ENCODE measurements at regions not wholly inside any gene's neighbourhood (a gene's known extent, or its start where the extent isn't known, plus 50 kb on each side); places are given as distances from the start of the nearest gene placed in this dataset.

DNA sequence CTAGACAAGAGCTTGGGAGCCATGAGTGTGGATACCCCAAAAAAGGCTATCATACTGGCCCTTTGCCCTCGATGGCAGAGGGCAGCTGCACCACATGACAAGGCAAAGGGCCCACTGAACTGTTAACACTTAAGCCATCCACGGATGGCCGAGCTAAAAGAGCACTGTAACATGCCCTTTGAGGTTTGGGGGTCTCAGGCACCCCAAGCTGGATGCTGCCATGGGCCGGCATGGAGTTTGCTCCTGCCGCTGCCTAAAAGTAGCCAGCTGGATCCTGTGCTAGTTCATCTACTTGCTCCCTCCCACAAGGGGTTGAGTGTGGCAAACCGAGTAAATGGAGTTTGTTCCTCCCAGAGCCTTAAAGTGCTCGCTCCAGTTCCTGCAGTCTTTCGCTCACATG, 383.2 kb upstream of the LRRC4C start:
- ATAC-seq: no peak
- intact Hi-C loops (cut with micrococcal nuclease): no loop called here
- DNase-seq: no peak

DNA sequence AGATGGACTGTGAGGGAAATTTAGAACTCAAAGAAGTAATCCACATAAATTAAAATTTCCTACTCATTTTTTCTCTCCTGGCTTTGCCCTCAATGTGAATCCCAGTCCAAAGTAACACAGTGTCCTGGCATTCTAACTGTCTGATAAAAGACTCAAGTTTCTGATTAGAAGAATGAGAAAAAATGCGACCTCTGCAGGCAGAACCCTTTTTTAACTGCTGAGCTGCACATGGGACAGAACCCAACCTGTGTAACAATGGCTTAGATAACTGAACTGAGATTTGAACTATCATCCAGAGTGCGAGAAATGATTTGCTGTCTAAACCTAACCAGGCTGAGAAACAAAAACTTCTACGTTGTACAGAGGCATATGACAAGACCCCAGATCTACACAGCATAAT, 385.6 kb upstream of the LRRC4C start:
- ATAC-seq (no peak), DNase-seq (no peak)
- intact Hi-C loops (cut with micrococcal nuclease): no loop called here

DNA sequence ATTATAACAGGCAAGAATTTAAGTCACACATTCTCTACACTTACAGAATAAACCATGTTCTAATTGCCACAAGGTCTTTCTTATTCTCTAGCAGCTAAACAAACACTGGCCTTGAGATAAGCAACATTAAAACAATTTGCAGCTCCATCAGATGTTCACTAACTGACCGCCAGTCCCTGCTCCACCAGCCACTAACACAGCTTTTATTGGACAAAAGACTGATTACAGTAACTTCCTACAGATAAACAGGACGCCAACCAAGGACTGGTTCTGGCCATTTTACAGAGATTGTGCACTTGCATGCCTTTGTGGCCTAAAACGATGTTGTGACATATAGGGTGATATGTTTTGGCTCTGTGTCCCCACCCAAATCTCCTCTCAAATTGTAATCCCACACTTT, 388.9 kb upstream of the LRRC4C start:
- no peak for DNase-seq
- intact Hi-C loops (cut with micrococcal nuclease): no loop called here
- no peak for ATAC-seq

DNA sequence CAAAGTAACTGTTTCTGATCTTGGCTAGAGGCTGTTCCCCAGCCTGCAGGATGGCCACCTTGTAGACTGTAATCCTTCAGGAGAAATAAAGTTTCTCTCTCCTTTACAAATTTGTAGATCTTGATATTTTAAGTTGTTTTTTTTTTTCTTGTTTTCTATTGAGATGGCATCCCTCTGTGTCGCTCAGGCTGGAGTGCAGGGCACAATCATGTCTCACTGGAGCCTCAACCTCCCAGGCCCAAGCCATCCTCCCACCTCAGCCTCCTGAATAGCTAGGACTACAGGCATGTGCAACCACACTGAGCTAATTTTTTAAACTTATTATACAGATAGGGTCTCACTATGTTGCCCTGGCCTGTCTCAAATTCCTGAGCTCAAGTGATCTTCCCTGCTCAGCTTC, 389.8 kb upstream of the LRRC4C start:
- ATAC-seq (no peak), DNase-seq (no peak)
- intact Hi-C loops (cut with micrococcal nuclease): no loop called here

DNA sequence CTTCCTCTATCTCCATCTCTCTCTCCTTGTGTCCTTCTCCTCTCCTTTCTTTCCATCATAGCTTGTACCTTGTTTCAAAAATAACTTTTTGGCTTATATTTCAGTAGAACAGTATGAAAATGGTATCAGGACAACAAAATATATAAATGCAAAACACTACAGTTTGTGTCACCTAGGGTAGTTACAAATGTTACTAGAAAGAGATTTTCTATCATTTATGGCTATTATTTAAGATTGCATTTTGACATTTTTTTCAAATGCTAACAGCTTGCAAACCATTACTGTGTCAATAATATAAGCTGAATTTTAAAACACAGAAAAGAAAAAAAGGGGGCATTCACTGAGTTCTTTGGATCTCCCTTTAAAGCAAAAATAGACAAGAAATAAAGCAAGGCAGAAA, 392.3 kb upstream of the LRRC4C start:
- no peak for ATAC-seq

DNA sequence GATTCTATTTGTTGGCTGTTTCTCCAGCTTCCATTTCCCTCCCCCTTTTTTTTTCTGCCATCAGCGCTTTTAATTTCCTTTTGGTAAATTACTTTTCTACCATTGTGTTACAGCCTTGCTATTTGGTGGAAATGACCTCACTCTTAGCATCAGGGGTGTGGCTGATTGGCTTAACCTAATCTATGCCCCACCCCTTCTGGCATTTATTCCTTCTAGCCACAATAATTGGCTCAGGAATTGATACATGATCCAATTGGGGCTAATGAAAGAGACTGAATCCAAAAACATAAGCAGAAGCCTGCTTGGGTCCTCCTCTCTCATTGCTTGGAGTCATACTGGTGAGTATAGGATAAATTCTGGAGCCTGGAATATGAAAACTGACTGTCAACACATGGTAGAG, 402.4 kb upstream of the LRRC4C start:
- DNase-seq (no peak), ATAC-seq (no peak)
- intact Hi-C loops (cut with micrococcal nuclease): no loop called here

More for the DNA sequence above, 392.3 kb upstream of the LRRC4C start:
- no peak for DNase-seq
- intact Hi-C loops (cut with micrococcal nuclease): no loop called here

DNA sequence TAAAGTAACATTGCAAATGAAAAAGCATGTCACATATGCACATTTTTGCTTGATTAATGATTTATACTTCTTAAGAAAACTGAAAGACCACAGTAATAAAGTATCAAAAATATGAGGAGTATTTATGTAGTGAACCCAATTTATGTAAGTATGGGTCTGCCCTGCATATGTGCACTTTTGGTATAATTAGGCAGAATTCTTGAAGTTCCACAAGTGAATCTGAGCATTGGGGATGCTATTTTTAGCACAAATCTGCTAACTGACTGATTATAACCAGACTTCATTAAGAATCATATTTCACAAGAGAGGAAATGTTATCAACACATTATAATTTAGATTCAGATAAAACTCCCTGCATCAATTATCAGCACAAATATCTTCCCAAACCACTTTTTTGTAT, 407.1 kb upstream of the LRRC4C start:
- no peak for ATAC-seq
- no peak for DNase-seq
- intact Hi-C loops (cut with micrococcal nuclease): no loop called here

DNA sequence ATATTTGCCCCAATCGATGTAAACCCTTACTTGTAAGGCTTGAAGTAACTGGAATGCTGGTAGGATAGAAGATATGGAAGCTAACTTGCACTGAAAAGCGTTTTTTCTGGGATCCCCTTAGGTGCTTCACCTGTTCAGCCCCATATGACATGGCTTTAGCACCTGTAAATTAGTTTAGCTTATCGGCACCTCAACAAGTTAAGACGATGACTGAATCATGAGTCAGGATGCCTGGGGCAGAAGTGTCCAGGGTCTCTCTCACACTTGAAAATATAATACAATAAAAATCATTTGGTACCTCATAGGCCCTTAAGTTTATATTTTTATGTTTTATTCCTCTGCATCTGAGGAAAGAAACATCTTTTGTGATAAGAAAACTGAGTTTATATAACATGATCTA, 409.2 kb upstream of the LRRC4C start:
- intact Hi-C loops (cut with micrococcal nuclease): no loop called here
- ATAC-seq (no peak), DNase-seq (no peak)

DNA sequence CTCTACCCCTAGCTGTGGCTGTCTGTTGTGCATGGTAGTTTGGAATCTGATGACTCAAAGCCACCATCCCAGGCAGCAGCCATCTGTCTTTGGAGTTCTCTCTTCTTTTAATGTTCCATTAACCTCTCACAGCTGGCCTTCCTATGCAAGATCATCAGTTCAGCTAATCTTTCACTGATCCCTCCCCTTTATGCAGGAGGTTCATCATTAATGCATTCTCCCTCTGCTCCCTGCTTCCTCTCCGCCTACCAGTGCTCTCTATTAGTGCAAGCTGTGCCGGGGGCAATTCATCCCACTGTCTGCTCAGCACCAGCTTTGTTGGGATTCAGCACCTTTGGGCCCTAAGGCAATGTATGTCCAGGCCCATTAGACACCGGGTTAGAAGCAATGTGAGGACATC, 413.0 kb upstream of the LRRC4C start:
- no peak for ATAC-seq
- intact Hi-C loops (cut with micrococcal nuclease): no loop called here
- no peak for DNase-seq

DNA sequence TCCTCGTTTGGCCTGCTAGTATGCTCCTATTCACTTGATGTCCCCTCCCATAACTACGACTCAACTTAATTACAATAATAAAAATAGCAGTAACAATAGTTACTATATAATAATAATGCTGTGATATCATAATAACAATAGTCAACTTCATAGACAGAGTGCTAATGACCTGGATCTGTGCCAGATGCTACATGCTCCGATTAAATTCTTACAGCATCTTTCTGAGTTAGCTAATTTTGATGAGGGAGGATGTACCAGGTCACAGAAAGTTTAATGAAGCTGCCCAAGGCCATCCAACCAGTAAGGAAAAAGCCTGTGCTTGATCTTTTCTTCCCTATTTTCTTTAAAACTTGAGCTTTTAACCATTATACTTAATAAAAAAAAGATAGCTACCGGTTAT, 413.4 kb upstream of the LRRC4C start:
- ATAC-seq: no peak

DNA sequence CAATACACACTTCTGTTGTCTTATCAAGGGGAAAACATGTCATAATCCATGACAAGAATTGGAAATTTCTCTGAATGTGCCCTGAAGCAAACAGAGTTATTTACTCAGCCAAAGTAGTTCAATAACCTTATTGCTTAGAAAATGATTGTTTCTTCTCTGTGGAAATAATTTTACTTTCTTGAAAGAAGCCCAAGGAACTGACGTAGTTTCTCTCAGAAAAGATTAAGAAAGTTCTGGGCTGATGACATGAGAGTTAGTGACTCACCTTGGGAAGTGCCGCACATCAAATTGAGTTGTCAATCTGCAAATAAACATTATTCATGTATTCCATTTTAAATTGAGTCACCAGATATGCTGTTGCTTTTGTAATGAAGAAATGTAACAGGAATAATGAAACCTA, 418.6 kb upstream of the LRRC4C start:
- intact Hi-C loops (cut with micrococcal nuclease): no loop called here
- ATAC-seq: no peak

More for the DNA sequence above, 413.4 kb upstream of the LRRC4C start:
- DNase-seq: no peak
- intact Hi-C loops (cut with micrococcal nuclease): no loop called here

DNA sequence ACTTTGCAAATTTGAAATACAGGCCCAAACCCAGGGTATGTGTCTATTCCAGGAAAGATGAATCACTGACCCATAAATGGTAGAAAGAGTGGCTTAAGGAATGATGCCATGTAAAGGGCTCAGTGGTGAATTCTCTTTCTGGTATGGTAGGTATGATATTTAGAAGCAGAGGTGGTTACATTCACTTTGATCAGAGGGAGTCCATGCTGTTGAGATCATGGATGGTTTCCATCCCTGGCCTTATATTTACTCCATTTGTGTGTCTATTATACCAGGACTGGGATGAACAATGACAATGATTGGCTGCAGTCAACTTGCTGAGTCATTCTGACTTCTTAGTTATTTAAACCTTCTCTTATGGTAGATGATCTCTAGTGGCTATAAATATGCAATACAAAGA, 419.8 kb upstream of the LRRC4C start:
- ATAC-seq (no peak), DNase-seq (no peak)
- intact Hi-C loops (cut with micrococcal nuclease): no loop called here

More for the DNA sequence above, 418.6 kb upstream of the LRRC4C start:
- DNase-seq: no peak

DNA sequence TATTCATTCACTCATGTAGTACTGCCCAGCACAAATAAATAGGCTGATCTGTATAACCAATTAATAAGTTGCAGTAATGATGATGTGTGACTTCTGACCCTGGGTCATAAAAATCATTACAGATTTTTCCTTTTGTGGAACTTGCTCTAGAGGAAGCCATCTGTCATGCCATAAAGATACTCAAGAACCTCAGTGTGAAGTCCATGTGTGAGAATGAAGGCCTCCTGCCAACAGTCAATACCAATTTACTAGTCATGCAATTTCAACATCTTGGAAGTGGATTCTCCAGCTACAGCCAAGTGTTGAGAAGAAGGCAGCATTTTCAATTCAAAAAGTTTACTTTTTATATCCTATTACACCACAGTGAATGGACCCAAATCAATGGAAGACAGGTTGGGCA, 435.6 kb upstream of the LRRC4C start:
- ATAC-seq (no peak), DNase-seq (no peak)
- intact Hi-C loops (cut with micrococcal nuclease): no loop called here

DNA sequence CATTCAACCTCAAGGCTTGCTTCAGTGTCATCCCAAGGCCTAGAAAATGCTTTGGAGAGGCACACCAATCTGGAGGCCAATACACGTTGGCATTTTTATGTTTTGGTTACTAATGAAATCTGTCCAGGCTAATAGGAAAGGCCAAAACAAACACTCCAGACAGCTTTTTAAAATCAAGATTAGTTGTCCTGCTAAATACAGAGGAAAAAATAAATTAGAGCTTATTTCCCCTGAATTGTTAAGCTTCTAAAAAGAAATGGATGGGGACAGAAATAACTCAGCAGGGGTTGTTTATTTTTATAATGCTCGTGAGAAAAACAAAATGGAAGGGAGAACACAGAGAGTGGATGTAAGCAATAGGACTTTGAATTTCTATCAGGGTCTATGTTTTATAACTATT, 438.5 kb upstream of the LRRC4C start:
- no peak for ATAC-seq
- DNase-seq: no peak
- intact Hi-C loops (cut with micrococcal nuclease): no loop called here

DNA sequence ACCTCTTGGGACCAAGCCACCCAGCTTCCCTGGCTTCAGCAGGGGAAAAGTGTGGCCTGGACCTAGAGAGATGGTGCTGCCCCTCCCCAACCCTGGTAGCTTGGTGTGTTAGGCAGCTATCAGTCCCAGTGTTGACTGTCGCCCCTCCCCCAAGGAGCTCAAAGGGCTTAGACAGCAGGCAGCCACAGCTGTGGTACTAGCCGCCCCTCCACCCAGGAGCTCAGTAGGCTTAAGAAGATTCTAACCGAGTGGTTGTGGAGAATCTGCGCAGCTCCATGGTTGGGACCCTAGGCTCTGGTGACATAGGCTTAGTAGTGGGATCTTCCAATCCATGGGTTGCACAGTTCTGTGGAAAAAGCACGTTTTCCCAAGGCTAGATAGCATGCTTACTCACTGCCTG, 458.4 kb upstream of the LRRC4C start:
- DNase-seq (no peak), ATAC-seq (no peak)
- intact Hi-C loops (cut with micrococcal nuclease): no loop called here

DNA sequence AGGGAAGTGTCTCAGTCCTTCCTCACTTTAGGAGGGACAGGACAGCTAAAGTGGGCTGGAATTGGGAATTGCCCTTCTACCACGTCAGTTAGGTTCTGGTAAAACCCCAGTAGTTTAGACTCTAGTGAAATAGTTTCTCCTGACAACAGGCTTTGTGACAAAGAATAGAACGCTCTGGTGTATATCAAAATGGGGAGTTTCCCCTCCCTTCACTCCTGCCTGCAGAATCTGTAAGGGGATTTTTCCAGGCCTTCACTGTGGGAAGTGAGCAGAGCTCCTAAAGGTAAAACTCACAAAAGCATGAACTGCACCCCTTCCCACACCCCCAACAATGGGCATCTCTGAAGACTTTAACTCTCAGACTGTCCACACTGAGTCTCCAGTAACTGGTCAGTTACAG, 460.9 kb upstream of the LRRC4C start:
- DNase-seq (no peak), ATAC-seq (no peak)
- intact Hi-C loops (cut with micrococcal nuclease): no loop called here

DNA sequence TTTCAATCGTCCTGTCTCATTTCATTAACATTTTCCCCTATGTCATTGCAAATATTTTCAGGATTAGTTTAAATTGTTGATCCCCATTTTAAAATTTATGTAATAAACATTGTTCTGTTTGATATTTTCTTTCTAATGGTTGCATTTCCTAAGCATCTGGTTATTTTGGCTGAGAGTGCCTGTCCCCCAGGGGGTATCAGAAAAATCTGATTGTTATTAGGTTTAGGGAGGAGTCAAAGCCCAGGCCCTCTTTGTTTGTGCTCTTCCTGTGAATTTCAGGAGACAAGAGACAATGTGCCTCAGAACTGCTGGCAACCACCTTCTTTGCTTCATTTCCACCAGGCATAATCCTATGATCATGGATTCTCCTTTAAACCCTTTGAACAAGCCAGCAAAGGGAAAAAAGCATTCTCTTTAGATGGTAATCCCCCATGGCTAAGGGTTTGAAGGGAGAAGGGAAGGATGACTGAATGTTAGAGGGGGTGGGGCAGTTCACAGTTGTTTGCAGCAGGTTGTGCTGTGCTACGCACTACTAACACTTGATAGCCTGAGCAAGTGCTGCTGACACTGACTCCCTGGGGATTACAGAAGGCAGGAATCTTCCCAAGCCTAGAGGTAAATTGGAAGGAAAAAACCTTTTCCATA, 462.4 kb upstream of the LRRC4C start:
- ATAC-seq (no peak), DNase-seq (no peak)
- intact Hi-C loops (cut with micrococcal nuclease): no loop called here

DNA sequence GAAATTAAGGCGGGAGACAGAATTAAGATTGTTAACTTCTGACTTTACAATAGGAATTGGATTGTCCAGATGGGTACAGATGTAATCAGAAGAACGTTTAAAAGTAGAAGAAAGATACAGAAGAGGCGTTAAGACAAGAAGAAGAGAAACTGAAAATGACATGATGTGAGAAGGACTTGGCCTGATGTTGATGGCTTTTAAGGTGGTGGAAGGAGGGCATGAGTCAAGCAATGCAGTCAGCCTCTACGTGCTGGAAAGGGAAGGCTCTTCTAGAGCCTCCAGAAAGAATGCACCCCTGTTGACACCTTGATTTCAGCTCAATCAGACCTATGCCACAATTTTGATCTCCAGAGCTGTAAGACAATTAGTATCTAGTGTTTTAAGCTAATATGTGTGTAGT, 466.9 kb upstream of the LRRC4C start:
- DNase-seq: no peak
- intact Hi-C loops (cut with micrococcal nuclease): no loop called here
- ATAC-seq: no peak

DNA sequence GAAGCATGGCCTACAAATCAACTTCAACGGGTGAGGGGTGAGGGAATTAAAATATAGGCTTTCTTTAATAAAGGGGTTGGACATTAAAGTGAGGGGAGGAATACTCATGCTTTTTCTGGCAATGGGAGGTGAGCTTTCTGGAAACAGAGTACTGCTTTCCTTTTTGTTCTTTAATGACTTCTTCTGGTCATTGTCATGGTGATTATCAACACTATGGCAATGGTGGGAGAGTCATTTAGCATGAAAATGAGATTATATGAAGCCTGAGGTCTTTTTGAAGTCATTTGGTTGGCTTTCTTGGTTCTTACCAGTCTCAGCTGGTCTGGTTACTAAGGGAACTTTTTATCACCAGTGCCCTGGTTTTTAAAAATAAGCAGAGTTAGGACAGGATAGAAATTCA, 475.8 kb upstream of the LRRC4C start:
- DNase-seq (no peak), ATAC-seq (no peak)
- intact Hi-C loops (cut with micrococcal nuclease): no loop called here

DNA sequence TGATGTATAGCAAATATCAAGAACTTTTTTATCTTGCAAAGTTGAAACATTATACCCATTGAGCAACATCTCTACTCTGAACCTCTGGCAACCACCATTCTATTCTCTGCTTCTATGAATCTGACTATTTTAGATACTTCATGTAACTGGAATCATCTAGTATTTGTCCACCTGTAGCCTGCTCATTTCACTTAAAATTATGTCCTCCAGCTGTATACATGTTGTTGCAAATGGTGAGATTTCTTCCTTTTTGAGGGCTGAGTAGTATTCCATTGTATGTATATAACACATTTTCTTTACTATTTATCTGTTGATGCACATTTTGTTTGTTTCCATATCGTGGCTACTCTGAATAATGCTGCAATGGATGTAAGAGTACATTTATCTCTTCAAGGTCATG, 476.3 kb upstream of the LRRC4C start:
- intact Hi-C loops (cut with micrococcal nuclease): no loop called here
- DNase-seq (no peak), ATAC-seq (no peak)

DNA sequence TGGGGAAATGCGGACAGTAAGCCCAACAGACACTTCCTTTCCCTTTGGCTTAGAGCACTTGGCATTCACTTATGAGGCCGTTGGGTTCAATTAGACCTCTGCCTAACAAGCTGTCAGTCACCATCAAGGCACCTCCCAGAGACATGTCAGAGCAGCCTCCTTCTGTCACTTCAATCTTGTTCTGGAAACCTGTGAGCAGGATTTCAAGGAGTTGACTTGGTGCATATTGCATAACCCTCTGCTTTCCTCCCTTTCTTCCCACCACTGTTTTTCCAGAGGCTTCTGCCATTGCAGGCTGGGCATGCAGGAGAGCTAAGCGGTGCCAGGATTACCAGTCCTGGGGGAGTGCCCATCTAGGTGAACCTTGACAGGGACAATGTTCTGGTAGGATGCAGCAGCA, 484.2 kb upstream of the LRRC4C start:
- DNase-seq: no peak
- ATAC-seq: no peak
- intact Hi-C loops (cut with micrococcal nuclease): no loop called here

DNA sequence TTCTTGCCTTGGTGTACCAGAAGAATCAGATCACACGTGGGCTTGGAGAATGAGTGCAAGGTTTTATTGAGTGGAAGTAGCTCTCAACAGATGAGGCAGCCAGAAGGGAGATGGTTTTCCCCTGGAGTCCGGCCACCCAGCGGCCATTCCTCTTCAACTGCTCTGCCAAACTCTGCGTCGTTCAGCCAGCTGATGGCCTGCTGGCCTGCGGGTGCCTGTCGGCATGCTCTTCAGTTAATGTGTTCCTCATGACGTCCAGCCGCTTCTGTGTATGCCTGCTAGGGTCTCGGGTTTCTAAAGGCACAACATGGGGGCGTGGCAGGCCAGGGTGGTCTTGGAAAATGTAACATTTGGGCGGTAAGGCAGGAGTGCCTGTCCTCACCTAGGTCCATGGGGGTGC, 487.9 kb upstream of the LRRC4C start:
- DNase-seq (no peak), ATAC-seq (no peak)
- intact Hi-C loops (cut with micrococcal nuclease): no loop called here

Measured in left ventricle myocardium superior (tissue), 1 donor.